CD14-positive monocyte (primary cell): ENCODE measurements at regions not wholly inside any gene's neighbourhood (a gene's known extent, or its start where the extent isn't known, plus 50 kb on each side); places are given as distances from the start of the nearest gene placed in this dataset.

Source experiments
- DNase-seq, 3 donors: peaks; one replicate each; pipeline ENCODE4 v3.0.0-alpha.2; 2011 to 2022
- H2AFZ ChIP-seq: 2 replicates; pipeline ENCODE4 v1.6.0; 2012; ENCODE audit warnings: mild to moderate bottlenecking, low read depth, low read length, inconsistent platforms; ENCODE audit not compliant: insufficient read depth, poor library complexity, severe bottlenecking
- H3K27ac ChIP-seq, 2 donors: 1 replicate in 1 of 2; 2 replicates in 1 of 2; pipeline ENCODE4 v1.5.1; 2012 to 2013; ENCODE audit warnings: low read length in 2 of 2, control low read depth in 1 of 2, inconsistent platforms in 1 of 2, low read depth in 1 of 2, mild to moderate bottlenecking in 1 of 2
- H3K27me3 ChIP-seq, 2 donors: one replicate each; pipeline versions ENCODE4 v1.6.0 to v1.6.1; 2011 to 2013; ENCODE audit warnings: low read length in 2 of 2; ENCODE audit not compliant: control insufficient read depth in 2 of 2, insufficient read depth in 2 of 2
- H3K36me3 ChIP-seq, 2 donors: replicated peaks in 1 of 2; 1 replicate in 1 of 2; 2 replicates in 1 of 2; pipeline versions ENCODE4 v1.5.1 to v1.6.1; 2012 to 2013; ENCODE audit warnings: low read length in 2 of 2, control low read depth in 1 of 2, inconsistent platforms in 1 of 2, mild to moderate bottlenecking in 1 of 2; ENCODE audit not compliant: insufficient read depth in 2 of 2, control insufficient read depth in 1 of 2
- H3K4me1 ChIP-seq, 2 donors: 1 replicate in 1 of 2; 2 replicates in 1 of 2; pipeline versions ENCODE4 v1.5.1 to v1.6.1; 2012 to 2013; ENCODE audit warnings: low read length in 2 of 2, control low read depth in 1 of 2, inconsistent platforms in 1 of 2, mild to moderate bottlenecking in 1 of 2, moderate library complexity in 1 of 2; ENCODE audit not compliant: insufficient read depth in 2 of 2, control insufficient read depth in 1 of 2
- H3K4me2 ChIP-seq: replicated peaks from 2 replicates; pipeline ENCODE3; 2012; ENCODE audit warnings: low read length, moderate library complexity, mild to moderate bottlenecking; ENCODE audit not compliant: poor library complexity, severe bottlenecking; ENCODE audit errors: extremely low read depth
- H3K4me3 ChIP-seq, 3 experiments: fragments of 200-600 bp in 1 of 3; sonication (generic) in 1 of 3; replicated peaks in 1 of 3; 1 replicate in 2 of 3; 2 replicates in 1 of 3; pipeline ENCODE4 v1.5.1; 2011 to 2013; ENCODE audit warnings: low read length in 3 of 3, mild to moderate bottlenecking in 3 of 3, control low read depth in 2 of 3, low read depth in 2 of 3, inconsistent platforms in 1 of 3, moderate library complexity in 1 of 3
- H3K79me2 ChIP-seq: 2 replicates; pipeline ENCODE4 v1.6.0; 2012; ENCODE audit warnings: mild to moderate bottlenecking, control low read depth, inconsistent platforms, low read length, moderate library complexity; ENCODE audit not compliant: insufficient read depth
- H3K9ac ChIP-seq: 2 replicates; pipeline ENCODE4 v1.6.0; 2017; ENCODE audit warnings: low read length, mild to moderate bottlenecking; ENCODE audit not compliant: insufficient read depth, poor library complexity, severe bottlenecking
- H3K9me3 ChIP-seq, 2 donors: replicated peaks in 1 of 2; 1 replicate in 1 of 2; 2 replicates in 1 of 2; pipeline versions ENCODE4 v1.5.1 to v1.6.1; 2012 to 2013; ENCODE audit warnings: low read length in 2 of 2, control low read depth in 1 of 2; ENCODE audit not compliant: control insufficient read depth in 1 of 2, insufficient read depth in 1 of 2
- H4K20me1 ChIP-seq: 2 replicates; pipeline ENCODE4 v1.6.0; 2012; ENCODE audit warnings: mild to moderate bottlenecking, low read length, control low read depth, moderate library complexity; ENCODE audit not compliant: insufficient read depth
- H3K27ac Mint-ChIP-seq, 7 donors: one replicate each; pipeline ENCODE4 v1.8.0; 2020; ENCODE audit warnings: mild to moderate bottlenecking in 7 of 7, mixed read lengths in 7 of 7, moderate library complexity in 6 of 7, inconsistent platforms in 2 of 7
- H3K27me3 Mint-ChIP-seq, 3 donors: one replicate each; pipeline ENCODE4 v1.8.0; 2021 to 2022; ENCODE audit warnings: low read depth in 3 of 3, mild to moderate bottlenecking in 3 of 3, mixed read lengths in 3 of 3, moderate library complexity in 3 of 3, inconsistent platforms in 1 of 3
- H3K36me3 Mint-ChIP-seq, 2 donors: one replicate each; pipeline ENCODE4 v1.8.0; 2020; ENCODE audit warnings: mixed read lengths in 2 of 2, inconsistent platforms in 1 of 2, mild to moderate bottlenecking in 1 of 2
- H3K4me1 Mint-ChIP-seq: one replicate; pipeline ENCODE4 v1.8.0; 2020; ENCODE audit warnings: mild to moderate bottlenecking, mixed read lengths
- H3K4me3 Mint-ChIP-seq, 2 donors: one replicate each; pipeline ENCODE4 v1.8.0; 2020; ENCODE audit warnings: mild to moderate bottlenecking in 2 of 2, mixed read lengths in 2 of 2, moderate library complexity in 1 of 2
- H3K9me3 Mint-ChIP-seq, 7 donors: one replicate each; pipeline ENCODE4 v1.8.0; 2020 to 2022; ENCODE audit warnings: mixed read lengths in 7 of 7, mild to moderate bottlenecking in 6 of 7, moderate library complexity in 6 of 7, inconsistent platforms in 2 of 7
- WGBS: methylation state at CpG from one replicate; pipeline ENCODE4 v1.1.5; 2013; ENCODE audit warnings: missing lambda C conversion rate; ENCODE audit not compliant: insufficient coverage; 5-methylcytosine and 5-hydroxymethylcytosine counted together
- intact Hi-C, 2 donors: fragments of 100-400 bp; cut with micrococcal nuclease; formaldehyde crosslinking; loops; one replicate each; pipeline versions ENCODE4 v1.15.0 to v1.15.1; 2023
- TF ChIP-seq, protein P1 (sequence below): fragments of 200-600 bp; IDR thresholded peaks from one replicate; pipeline ENCODE4 v1.8.0; 2022; ENCODE audit warnings: antibody characterized with exemption, mild to moderate bottlenecking

DNA sequence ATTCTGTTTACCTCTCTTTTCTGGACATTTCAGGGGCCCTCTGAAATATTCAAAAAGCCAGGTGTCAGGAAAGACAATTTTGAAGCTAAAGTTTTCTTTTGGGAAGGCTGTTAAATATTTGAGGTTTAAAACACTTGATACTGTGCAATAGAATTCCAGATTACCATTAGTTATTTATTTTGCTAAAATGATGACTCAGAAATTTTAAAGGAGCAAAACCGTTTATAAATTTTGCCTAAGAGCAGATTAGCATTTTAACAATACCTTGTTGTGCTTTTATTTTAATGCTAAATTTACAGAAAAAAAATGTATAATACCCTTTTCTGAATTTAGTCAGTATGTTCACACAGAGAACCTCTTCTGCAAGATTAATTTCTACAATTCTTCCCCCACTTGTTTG, 1159.9 kb downstream of the DSC3 start:
- H3K4me3 Mint-ChIP-seq: no peak overlapping the region
- Histone ChIP-seq H3K36me3 (no peaks in the 10 kb centered on the region), H2AFZ (no peak overlapping the region), H3K4me3 (no peak overlapping the region), H4K20me1 (no peaks in the 10 kb centered on the region), H3K79me2 (no peaks in the 10 kb centered on the region), H3K9me3 (peaks cover 0 to 4% of the 10 kb centered on the region in 2 donors), H3K27me3 (no peaks in the 10 kb centered on the region), H3K27ac (no peak overlapping the region), H3K4me2 (no peak overlapping the region), H3K9ac (no peak overlapping the region), H3K4me1 (no peaks in the 10 kb centered on the region)
- H3K4me1 Mint-ChIP-seq: no peaks in the 10 kb centered on the region
- no peak overlapping the region for H3K27ac Mint-ChIP-seq
- intact Hi-C loops: no loop called here
- peaks cover 0 to 2% (median 0%) of the 10 kb centered on the region in 7 donors for H3K9me3 Mint-ChIP-seq
- H3K27me3 Mint-ChIP-seq: no peaks in the 10 kb centered on the region
- DNase-seq: no peak
- TF ChIP-seq, protein P1, sequence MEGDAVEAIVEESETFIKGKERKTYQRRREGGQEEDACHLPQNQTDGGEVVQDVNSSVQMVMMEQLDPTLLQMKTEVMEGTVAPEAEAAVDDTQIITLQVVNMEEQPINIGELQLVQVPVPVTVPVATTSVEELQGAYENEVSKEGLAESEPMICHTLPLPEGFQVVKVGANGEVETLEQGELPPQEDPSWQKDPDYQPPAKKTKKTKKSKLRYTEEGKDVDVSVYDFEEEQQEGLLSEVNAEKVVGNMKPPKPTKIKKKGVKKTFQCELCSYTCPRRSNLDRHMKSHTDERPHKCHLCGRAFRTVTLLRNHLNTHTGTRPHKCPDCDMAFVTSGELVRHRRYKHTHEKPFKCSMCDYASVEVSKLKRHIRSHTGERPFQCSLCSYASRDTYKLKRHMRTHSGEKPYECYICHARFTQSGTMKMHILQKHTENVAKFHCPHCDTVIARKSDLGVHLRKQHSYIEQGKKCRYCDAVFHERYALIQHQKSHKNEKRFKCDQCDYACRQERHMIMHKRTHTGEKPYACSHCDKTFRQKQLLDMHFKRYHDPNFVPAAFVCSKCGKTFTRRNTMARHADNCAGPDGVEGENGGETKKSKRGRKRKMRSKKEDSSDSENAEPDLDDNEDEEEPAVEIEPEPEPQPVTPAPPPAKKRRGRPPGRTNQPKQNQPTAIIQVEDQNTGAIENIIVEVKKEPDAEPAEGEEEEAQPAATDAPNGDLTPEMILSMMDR: no peak
- H3K36me3 Mint-ChIP-seq: no peaks in the 10 kb centered on the region
- no CpG with 5 or more reads among the region's 1 CpG for WGBS

DNA sequence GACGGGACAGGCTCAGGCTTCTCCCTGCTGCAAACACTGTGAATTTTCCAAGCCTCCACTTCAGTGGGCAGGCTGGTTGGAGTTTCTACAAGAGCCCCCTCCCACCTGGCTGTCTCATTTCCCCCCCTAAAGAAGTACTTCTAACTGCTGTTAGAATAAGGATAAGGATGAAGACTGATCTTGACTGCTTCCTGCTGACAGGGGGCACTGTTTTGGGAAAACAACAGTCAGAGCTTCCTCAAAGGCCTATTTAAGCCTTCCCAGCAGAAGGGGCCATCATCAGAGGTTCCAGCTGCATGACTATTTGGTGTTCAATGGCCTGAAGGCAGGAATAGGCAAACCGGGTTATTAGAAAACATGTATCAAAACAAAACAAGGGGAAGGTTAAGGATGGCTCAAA, 1162.8 kb downstream of the DSC3 start:
- H3K27me3 ChIP-seq: no peaks in the 10 kb centered on the region
- no peaks in the 10 kb centered on the region for H3K79me2 ChIP-seq
- H3K9me3 ChIP-seq: peaks cover 0 to 4% of the 10 kb centered on the region in 2 donors
- Mint-ChIP-seq H3K27ac (no peak overlapping the region), H3K4me1 (no peaks in the 10 kb centered on the region), H3K4me3 (no peak overlapping the region), H3K9me3 (peaks cover 0 to 5% (median 2%) of the 10 kb centered on the region in 7 donors), H3K27me3 (no peaks in the 10 kb centered on the region), H3K36me3 (no peaks in the 10 kb centered on the region)
- no peaks in the 10 kb centered on the region for H4K20me1 ChIP-seq
- H3K4me1 ChIP-seq: no peaks in the 10 kb centered on the region
- no peaks in the 10 kb centered on the region for H3K36me3 ChIP-seq
- no peak overlapping the region for H3K27ac ChIP-seq
- no peak overlapping the region for H3K4me3 ChIP-seq
- whole genome bisulfite sequencing: no CpG with 5 or more reads among the region's 2 CpGs
- H3K9ac ChIP-seq: no peak overlapping the region
- TF ChIP-seq, protein P1: no peak
- no peak overlapping the region for H2AFZ ChIP-seq
- no peak for DNase-seq
- intact Hi-C loops: no loop called here
- no peak overlapping the region for H3K4me2 ChIP-seq
